ENCODE measurements at regions not wholly inside any gene's neighbourhood (a gene's known extent, or its start where the extent isn't known, plus 50 kb on each side); places are given as distances from the start of the nearest gene placed in this dataset.

GRCh38 chr11:95547976-95548375, 241.6 kb downstream of the FAM76B start:
- TF ChIP-seq POLR2AphosphoS5 (IDR thresholded peaks at IDR 0.05; ENCODE audit: low read depth, low read length) (no peak), POLR2A (IDR thresholded peaks at IDR 0.05; ENCODE audit: low read depth, low read length) (no peak)
